ENCODE measurements at regions not wholly inside any gene's neighbourhood (a gene's known extent, or its start where the extent isn't known, plus 50 kb on each side); places are given as distances from the start of the nearest gene placed in this dataset.

GRCh38 chr2:240324312-240325015, 111.0 kb upstream of the GPC1 start:
- Histone ChIP-seq H3K4me1 (ENCODE audit: control insufficient read depth, insufficient read depth, low read length) (no peaks in the 10 kb centered on the region), H3K79me2 (ENCODE audit: control insufficient read depth, insufficient read depth, low read length) (no peaks in the 10 kb centered on the region), H4K20me1 (ENCODE audit: control insufficient read depth, insufficient read depth) (no peaks in the 10 kb centered on the region), H2AFZ (ENCODE audit: control insufficient read depth, low read depth, low read length) (no peak overlapping the region), H3K4me3 (no peak overlapping the region), H3K4me2 (ENCODE audit: control insufficient read depth, insufficient read depth) (no peak overlapping the region), H3K27ac (ENCODE audit: control insufficient read depth, insufficient read depth) (no peak overlapping the region), H3K9me3 (replicated peaks; ENCODE audit: control insufficient read depth, insufficient read depth, low read length) (no peaks in the 10 kb centered on the region), H3K36me3 (ENCODE audit: control insufficient read depth in 2 of 2, insufficient read depth in 2 of 2, low read length in 1 of 2) (no peaks in the 10 kb centered on the region), H3K9ac (ENCODE audit: control insufficient read depth, insufficient read depth, low read length) (no peak overlapping the region), H3K27me3 (replicated peaks in 1 of 2; ENCODE audit: control insufficient read depth in 2 of 2, insufficient read depth in 2 of 2, low read length in 1 of 2) (peaks cover 0 to 8% of the 10 kb centered on the region in 2 experiments; a peak in 3 of 4 replicates)
- DNase-seq (ENCODE audit: low read depth, low spot score): no peak
- intact Hi-C loops (cut with micrococcal nuclease; ENCODE audit: unreplicated experiment): no loop called here
- BruUV-seq (replicated peaks): no TSS peak
- in situ Hi-C loops (cut with MboI): no loop called here
- WGBS (ENCODE audit: insufficient coverage, insufficient replicate concordance, low lambda C conversion rate, missing lambda C conversion rate): 24% methylated on average over 25 of the region's 25 CpGs
- SMC1A ChIA-PET (ENCODE audit: uncharacterized antibody, unreplicated experiment): no interaction called here
- CTCF ChIA-PET: no interaction called here
- POLR2A ChIA-PET: no interaction called here
- ATAC-seq: no peak
- FAIRE-seq: no peak
- RAD21 ChIA-PET (ENCODE audit: unreplicated experiment): no interaction called here
- TF ChIP-seq SREBF1 (IDR thresholded peaks at IDR 0.05; ENCODE audit: low read length): no peak
- TF ChIP-seq CHD4 (IDR thresholded peaks at IDR 0.05): no peak
- TF ChIP-seq POLR2AphosphoS5 (IDR thresholded peaks at IDR 0.05; ENCODE audit: low read length): no peak
- no peak for TF ChIP-seq LARP7 (IDR thresholded peaks at IDR 0.05)
- TF ChIP-seq HCFC1 (IDR thresholded peaks at IDR 0.05; ENCODE audit: low read length): no peak
- no peak for TF ChIP-seq TBL1XR1 (IDR thresholded peaks at IDR 0.05; ENCODE audit: low read depth, low read length)
- no peak for TF ChIP-seq MYC (IDR thresholded peaks at IDR 0.05; ENCODE audit: insufficient read depth, insufficient read length, insufficient replicate concordance, low read length, severe bottlenecking)
- TF ChIP-seq PBX3 (IDR thresholded peaks at IDR 0.05; ENCODE audit: insufficient replicate concordance, low read depth, low read length): no peak
- no peak for TF ChIP-seq RUNX3 (IDR thresholded peaks at IDR 0.05; ENCODE audit: low read length)
- TF ChIP-seq RAD21 (IDR thresholded peaks at IDR 0.05; ENCODE audit: insufficient read depth, low read depth, low read length): no peak
- TF ChIP-seq IRF3 (IDR thresholded peaks at IDR 0.05): no peak
- no peak for TF ChIP-seq KAT2A (conservative IDR thresholded peaks at IDR 0.05; ENCODE audit: control insufficient read depth, low read depth, low read length)
- TF ChIP-seq E2F4 (IDR thresholded peaks at IDR 0.05; ENCODE audit: low read depth, low read length): no peak

Data from GM12878 (cell line).